Stimulated activated CD4-positive, alpha-beta T cell treated with anti-CD3 and anti-CD28 coated beads, Interleukin-1b, Interleukin-23, amount 100 ng/mL, for 48 hours (primary cell): ENCODE measurements at regions not wholly inside any gene's neighbourhood (a gene's known extent, or its start where the extent isn't known, plus 50 kb on each side); places are given as distances from the start of the nearest gene placed in this dataset.

Experiments used
- DNase-seq: peaks from one replicate; pipeline ENCODE4 v3.0.0-alpha.2; 2020

DNA sequence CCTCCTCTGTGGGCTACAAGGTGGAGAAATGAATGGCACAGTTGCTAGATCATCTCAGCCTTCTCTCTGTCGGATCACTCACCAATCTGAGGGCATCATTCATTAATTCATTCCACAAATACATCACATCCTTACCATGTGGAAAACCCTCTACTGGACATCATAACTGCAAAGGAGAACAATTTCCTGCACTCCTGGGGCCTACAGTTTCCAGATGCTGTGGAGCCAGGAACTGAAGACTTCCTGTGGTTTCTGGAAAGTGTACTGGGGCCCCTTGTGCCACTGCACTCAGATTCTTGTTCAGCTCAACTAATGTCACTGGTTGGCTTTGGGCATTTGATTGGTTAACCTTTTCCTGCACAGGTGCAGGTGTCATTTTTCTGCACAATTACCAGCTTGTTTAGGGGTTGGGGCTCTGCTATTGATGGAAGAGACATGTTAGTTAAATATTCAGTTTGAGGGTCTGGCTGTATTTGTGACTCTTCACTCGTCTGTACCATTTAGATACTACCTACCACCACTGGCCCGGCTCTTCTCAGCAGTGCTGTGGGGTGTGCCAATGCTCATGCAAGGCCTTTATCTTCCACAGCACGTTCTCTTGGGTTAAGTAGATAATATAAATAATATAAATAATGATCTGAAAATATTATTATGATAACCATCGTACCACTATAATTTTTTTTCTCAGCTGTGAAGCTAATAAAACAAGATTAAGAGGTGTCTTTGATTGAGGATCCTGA, 427.3 kb downstream of the TSN start:
- DNase-seq = no peak

DNA sequence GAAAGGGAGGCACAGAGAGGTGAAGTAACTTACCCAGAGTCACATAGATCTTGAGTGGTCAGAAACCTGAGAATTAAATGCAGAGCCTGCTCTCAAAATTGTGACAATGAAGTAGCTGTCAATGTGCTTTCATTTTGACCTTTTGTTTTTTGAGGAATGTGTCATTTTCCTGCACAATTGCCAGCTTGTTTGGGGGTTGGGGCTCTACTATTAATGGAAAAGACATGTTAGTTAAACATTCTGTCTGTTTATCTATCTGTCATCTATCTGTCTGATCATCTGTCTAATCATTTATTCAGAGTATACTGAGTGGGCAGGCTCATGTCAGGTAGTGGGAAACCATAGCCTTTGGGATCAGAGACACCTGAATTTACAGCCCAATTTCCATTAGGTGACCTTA, 428.4 kb downstream of the TSN start:
- no peak for DNase-seq

DNA sequence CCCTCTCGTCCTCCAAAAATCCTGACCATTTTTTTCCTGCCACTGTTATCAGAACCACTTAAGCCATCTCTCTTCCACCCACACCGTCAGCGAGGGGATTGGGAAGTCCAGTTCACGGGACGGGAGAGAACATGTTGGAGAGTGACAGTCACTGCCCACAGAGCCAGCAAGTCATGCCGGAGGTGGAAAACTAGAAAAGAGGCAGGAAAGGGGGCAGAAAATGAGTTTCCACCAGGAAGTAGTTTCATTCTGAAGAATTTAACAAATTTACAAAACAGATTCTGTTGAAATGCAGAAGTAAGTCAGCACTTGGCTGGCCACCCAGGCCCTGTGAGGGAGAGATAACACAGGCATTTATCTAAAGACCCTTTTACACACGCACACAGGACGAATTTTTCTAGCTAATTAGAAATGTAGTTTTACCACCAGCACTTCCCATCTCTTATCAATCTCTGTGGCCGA, 431.3 kb downstream of the TSN start:
- DNase-seq = no peak

DNA sequence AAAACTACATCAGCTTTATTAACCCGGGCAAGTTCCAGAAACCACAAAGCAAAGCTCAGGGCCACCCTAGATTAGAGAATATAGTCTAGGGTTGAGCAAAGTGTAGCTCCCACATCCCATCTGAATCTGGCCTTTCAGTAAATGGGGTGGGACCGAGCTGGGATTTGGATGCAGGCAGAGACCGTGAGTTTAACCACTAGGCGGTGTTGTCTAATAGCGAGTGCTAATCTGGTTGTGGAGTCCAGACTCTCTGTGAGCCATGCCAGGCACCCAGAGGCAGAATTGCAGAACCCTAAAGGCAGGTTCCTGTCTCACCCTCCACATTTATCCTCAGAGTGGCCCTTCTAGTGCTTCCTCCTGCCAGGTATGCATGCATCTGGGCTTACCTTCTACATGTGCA, 435.9 kb downstream of the TSN start:
- no peak for DNase-seq

DNA sequence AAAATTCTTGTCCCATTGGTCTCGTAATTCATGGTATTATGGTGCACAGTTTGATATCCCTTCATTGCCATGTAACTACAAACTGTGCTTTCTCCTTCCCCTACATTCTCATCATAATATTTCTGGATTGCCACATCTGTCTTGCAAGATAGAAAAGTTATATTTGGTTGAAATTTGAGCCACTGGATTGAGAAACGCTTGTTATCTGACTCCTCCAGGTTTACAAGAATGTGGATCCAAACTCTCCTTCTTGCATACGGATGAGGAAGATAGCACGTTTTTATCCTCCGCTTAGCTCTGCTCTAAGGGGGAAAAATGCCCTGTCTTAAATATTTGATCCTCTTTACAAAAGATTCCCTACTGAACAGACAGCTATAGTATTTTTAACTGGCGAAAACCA, 438.2 kb downstream of the TSN start:
- DNase-seq = no peak

DNA sequence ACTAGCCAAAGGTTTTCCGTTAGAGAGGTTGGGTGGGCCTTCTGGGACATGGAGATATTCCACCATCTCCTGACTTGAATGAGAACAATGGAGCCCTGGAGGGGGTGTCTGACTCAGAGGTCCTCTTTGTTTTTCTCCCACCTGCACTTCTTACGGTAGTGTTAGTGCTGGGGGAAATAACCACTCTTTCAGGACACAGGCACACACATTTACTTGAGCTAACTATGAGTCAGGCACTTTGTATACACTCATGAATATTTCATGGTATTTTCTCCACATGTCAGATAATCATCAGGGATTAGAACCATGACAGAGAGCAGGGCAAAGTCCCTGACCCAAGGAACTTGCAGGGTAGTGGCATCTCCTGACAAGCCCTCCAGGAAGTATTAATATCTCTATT, 439.1 kb downstream of the TSN start:
- DNase-seq = no peak

DNA sequence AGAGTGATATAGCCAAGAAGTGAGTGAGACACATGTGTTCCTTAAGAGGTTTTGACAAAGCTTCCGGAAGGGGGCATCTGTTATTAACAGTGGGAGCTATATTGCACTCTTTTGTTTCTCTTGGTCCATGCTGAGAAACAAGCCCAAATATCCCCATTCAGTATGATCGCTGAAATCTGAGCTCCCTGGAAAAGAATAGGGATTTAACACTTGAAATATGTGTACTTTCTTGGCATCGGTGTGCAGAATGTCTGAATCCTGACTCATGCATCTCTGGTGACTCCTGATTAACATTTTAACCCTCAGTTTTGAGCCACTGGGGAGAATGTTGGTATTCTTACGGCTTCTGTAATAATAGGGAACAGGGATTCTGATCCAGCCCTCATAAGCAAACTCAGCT, 448.1 kb downstream of the TSN start:
- no peak for DNase-seq

DNA sequence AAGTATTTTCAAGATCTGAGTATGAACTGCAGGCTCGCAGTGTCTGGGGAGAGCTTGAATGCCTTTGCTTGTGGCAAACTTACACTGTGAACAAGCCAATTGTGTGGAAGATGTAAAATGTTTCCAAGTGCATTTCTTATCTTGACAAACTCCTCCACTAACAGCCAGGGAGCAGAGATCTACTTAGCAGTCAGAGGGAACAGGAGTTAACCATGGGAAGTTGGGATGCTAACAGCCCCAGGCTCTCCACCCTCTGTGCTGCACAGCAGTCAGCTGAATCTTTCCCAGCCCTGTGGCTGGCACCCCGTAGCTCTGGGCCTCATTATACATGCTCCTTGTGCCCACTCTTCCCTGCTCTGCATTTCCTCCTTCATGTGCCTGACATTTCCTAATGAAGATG, 450.2 kb downstream of the TSN start:
- DNase-seq = no peak

DNA sequence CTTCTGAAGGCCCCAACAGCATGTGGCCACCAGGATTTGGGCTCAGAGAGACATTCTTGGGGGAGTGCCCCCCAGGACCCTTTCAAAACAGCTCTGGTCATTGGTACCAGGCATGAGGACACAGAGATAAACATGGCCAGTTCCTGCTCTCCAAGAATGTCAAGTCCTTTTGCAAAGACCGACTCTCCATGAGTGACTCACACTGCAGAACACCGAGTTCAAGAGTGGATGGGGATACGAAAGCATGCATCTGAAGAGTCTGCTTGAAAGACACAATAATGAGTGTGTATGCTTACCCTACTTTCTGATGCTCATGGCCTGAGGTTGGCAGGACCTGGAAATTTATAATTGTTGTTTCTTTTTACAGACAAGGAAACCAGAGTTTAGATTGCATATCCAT, 450.6 kb downstream of the TSN start:
- no peak for DNase-seq

DNA sequence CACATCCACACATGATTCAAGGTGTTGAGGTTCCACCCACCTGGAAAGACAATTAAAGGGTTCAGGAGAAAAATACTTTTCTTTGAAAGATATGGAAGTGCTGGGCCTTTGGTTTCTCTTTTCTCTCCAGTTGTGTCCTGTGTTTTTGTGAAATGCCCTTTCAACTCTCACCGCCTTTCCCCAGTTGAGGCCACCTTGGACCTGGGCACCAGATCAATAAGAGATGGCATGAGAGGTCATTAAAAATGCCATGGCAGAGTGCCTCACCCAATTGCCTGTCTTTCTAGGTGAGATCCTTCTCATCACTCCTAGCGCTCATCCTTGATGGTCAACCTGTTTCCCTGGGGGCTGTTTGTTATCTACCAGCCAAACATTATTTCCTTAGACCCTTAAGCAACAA, 453.9 kb downstream of the TSN start:
- no peak for DNase-seq

DNA sequence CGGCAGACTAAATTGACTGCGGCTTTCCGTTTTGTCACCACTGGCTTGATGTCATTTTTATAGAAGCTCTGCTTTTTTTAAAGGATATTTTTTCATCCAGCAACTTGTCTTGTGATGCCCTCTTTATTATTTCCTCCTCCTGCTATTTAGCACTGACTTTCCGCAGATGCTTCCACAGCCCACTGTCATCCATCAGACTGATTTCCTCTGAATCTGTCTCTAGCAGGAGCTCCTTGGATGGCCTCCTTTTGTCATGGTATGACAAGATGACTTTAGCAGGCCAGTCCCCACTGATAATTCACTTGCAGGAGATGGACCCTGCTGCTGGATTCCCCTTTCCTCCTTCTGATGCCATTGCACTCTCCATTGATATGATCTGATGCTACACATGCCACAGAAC, 454.6 kb downstream of the TSN start:
- DNase-seq = no peak

DNA sequence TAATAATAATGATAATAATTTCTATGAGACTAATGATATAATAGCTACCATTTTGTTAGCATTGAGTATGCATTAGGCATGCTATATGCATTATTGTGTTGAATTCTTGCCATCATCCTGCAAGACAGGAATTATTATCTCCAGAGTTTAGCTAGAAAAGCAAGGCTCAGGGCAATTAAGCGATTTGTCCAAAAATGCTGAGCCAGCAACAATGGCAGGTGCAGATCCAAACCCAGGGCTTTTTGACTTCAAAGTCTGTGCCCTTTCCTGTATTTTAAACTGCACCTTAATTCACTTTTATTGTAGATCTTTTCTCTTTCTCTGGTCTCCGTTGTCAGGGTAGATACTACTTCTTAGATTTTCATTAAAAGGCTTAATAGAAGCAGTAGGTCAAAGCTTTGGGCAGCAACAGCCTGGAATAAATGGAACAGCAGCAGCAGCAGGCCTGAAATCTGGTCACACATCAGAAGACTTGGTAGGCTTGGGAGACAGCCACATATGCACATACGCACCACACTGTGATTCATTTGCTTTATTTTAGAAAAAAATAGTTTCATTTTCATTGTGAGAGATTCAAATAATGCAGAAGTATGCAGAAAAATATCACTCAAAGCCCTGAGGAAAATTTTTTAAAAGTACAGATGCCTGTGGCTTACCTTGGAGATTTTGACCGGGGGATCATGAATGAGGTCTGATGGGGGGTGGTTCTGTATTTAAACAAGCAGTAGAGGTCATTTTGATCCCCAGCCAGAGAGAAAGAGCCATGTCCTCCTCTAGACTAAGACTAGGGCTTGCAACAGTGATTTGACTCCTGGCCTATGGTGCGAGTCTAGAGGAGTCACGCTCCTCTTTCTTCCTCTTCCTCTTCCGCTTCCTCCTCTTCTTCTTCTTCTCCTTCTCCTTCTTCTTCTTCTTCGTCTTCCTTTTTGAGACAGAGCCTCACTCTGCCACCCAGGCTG, 455.7 kb downstream of the TSN start:
- DNase-seq = no peak

DNA sequence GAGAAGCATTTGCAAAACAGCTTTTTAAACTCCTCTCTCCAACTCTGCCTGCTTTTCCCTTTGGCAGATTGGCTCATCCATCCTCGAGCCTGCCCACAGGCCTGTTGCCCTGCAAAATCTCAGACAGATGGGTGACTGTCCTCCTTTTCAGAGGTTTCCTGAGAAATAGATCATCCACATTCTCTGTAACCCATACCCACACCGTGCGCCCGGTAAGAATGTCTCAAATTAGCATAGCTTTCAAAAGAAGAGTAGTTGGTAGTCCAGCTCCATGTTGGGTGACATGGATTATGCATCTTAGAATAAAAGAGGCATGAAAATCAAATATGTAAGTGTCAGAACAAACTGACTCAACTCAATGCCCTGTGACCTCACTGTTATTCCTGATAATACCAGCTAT, 457.9 kb downstream of the TSN start:
- no peak for DNase-seq

DNA sequence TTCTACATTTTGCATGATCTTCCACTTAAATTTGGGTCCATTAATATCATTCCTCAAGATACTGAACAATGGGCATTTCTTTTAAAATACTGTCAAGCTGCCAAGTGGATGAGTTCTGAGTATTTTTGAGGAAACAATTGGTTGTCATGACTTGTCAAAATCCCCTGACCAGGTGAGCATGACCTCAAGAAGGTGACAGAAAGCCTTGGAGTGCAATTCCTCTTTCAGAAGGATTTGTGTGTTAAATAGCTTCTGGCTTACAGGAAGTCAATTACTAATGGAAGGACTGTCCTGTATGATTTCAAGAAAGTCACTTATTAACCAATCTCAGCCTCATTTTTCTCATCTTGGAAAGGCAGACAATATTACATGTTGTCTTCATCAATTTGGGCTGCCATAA, 460.6 kb downstream of the TSN start:
- no peak for DNase-seq

DNA sequence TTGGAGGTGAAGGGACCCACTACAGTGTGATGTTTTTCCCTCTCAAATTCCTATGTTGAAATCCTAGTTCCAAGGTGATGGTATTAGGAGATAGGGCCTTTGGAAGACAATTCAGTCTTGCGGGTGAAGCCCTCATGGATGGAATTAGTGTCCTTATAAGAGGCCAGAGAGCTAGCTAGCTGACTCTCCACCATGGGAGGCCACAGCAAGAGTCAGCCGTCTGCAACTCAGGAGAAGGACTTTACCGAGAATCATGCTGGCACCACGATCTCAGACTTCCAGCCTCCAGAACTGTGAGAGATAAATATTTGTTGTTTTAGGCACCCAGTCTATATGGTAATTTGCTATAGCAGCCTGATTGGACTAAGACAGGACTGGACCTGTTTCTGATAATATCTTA, 461.4 kb downstream of the TSN start:
- no peak for DNase-seq

DNA sequence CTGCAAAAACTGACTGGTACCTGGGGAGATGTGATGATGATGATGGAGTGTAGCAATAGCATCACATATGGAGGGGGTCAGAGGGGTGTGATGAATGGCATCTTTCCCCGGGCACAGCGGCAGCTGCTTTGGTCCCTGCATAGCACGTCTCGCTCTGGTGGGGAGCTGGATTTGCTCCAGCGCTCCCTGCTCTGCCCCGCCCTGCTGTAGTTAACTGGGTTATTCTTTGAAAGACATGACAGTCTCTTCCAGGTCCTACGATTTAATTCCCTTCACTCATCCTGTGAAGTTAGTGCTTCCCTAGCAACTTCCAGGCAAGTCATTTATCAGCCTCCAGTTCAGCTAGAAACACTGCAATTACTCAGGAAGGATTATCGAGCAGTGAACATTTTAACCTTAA, 463.1 kb downstream of the TSN start:
- no peak for DNase-seq

DNA sequence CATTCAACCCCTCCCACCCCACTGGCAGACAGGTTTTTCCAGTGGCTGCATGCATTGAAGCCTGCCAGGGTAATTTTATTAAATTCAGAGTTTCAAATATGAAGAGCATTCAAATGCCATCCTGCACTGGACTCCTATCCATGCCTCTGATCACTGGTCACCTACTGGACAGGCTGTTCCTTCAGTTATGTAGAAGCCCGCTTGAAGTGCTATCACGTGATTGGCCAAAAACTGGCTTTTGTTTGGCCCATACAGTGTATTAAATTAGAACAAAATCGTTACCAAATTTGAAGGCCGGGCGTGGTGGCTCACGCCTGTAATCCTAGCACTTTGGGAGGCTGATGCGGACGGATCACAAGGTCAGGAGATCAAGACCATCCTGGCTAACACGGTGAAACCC, 464.1 kb downstream of the TSN start:
- DNase-seq = no peak

DNA sequence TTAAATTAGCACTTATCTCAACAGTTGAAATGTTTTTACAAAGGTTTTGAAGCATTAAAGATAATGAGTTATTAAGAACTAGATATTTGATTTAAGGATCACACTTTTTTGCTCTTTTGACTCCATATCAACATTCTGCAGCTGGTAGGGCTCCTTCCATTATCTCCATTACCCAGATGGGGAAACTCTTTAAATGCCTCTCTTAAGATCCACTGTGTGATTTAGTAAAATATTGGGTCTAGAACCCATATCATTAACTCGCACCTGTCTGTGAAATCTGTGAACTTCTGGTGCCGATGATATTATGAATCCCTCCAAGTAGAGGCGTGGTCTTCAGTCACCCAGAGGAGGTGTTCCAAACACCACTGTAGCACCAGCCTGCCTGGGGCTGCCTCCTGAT, 466.2 kb downstream of the TSN start:
- DNase-seq = no peak

DNA sequence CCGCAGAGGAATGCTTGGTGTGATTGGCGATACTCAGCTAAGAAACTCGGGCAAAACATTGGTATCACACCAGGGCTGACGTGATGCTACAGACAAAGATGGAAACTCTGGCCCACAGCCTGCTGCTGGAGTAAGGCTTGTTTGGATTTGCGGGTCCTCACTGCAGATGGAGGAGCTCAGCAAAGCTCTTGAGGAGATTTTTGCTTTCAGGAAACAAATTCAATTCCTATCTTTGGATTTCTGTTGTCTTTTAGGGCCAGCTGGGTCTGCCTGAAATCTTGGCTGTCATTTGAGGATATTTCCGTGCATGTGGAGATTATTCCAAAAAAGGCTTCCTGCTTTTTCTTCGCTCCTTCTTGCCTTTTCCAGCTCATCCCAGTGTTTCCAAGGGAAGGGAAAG, 475.8 kb downstream of the TSN start:
- DNase-seq = no peak

DNA sequence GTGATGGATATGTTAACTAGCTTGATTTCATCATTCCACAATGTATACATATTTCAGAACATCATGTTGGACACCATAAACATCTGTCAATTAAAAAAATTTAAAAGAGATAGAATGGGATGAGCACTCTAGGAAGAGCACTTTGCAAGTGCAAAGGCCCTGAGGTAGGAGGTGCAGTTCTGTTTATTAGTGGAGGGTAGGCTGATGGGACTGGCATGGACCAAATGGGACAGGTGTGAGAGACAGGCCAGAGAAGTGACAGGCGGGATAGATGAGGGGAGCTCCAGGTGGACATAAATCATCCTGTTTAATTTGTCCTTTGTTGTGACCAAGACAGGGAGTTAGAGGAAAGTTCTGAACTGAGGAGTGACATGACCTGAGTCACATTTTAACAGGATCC, 477.9 kb downstream of the TSN start:
- DNase-seq = no peak

DNA sequence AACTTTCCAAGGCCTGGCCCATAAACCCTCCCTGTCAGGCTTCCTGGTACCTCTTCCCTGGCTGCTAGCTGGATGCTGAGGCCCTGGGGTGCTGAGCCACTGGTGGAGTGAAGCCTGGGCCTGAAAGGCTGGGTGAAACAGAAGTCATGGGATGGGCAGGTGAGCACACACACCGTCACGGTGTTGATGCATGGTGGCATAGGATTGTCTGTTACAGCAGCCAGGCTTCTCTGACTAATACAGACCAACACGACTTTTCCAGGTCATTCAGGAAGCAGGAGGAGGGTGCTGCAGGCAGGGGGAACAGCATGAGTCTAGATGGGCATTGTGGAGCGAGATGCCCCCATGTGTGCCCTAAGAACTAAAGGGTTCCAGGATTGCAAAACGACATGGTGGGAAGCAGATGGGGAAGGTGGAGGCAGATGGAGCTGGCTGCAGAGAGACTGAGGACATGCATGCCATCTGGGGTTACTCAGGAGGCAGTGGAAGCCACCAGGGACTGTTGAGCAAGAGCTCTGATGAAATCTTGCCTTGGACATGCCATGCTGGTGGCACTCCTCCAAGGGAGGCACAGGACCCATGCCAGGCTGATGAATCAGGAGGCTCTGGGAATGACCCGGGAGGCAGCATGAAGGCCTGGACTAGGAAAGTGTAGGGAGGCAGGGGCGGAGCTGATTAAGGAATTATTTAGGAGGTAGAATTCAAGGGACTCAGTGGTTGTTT, 480.9 kb downstream of the TSN start:
- no peak for DNase-seq

DNA sequence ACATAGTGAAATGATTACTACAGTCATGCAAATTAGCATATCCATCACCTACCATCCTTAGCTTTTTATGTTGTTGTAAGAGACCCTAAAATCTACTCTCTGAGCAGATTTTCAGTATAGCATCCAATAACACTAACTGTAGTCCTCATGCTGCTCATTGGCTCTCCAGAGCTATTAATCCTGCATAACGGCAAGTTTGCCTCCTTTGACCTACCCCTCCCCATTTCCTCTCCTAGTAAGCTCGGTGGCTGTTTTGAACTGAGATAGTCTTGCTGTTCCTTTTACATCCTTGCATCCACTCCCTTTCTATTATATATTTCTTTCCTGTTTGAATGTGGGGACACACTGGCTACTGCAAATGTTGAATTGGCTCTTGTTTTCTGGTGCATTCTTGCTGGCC, 481.5 kb downstream of the TSN start:
- no peak for DNase-seq

DNA sequence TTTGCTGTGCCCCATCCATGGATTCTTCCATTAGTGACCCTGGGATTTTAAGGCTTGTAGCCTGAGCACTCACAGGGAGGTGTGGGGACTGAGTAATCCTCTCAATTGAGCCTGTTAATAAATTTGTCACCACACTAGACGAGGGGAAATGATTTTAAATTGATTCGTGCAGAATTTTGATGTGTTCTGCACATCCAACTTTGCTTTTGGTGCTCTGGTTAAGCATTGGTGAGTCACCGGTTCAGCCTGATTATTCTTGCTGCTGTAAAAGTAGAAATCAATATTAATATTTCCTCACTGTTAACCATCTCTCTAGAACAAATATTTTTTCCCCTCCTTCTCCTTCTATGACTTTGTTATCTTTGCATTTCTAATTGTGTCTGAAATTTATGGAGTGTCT, 482.0 kb downstream of the TSN start:
- no peak for DNase-seq
